NB4 (cell line): ENCODE measurements at regions not wholly inside any gene's neighbourhood (a gene's known extent, or its start where the extent isn't known, plus 50 kb on each side); places are given as distances from the start of the nearest gene placed in this dataset.

Experiments
- CTCF ChIP-seq: IDR thresholded peaks from one replicate; pipeline ENCODE4 v1.5.1; 2012; ENCODE audit warnings: low read depth, low read length
- MAX ChIP-seq: IDR thresholded peaks from 2 replicates; pipeline ENCODE4 v1.6.1; 2011; ENCODE audit warnings: low read depth, low read length
- POLR2A ChIP-seq: IDR thresholded peaks from 2 replicates; pipeline ENCODE4 v1.6.1; 2011; ENCODE audit warnings: mild to moderate bottlenecking; ENCODE audit not compliant: insufficient read length; ENCODE audit errors: extremely low read depth

- TF ChIP-seq CTCF (no peak), POLR2A (no peak), MAX (no peak)
These were observed 306.6 kb upstream of the PFKP start for GRCh38 chr10:2760736-2761135.
